B cell (primary cell): ENCODE measurements at regions not wholly inside any gene's neighbourhood (a gene's known extent, or its start where the extent isn't known, plus 50 kb on each side); places are given as distances from the start of the nearest gene placed in this dataset.

ENCODE experiments used
- CTCF ChIP-seq: fragments of 200-600 bp; IDR thresholded peaks from one replicate; pipeline ENCODE4 v1.8.0; 2022; ENCODE audit warnings: antibody characterized with exemption, mild to moderate bottlenecking
- EZH2 ChIP-seq: IDR thresholded peaks from 2 replicates; pipeline ENCODE4 v1.6.1; 2012; ENCODE audit warnings: borderline replicate concordance, low read depth, mild to moderate bottlenecking, moderate library complexity, low read length; ENCODE audit not compliant: insufficient read depth, poor library complexity, severe bottlenecking

DNA sequence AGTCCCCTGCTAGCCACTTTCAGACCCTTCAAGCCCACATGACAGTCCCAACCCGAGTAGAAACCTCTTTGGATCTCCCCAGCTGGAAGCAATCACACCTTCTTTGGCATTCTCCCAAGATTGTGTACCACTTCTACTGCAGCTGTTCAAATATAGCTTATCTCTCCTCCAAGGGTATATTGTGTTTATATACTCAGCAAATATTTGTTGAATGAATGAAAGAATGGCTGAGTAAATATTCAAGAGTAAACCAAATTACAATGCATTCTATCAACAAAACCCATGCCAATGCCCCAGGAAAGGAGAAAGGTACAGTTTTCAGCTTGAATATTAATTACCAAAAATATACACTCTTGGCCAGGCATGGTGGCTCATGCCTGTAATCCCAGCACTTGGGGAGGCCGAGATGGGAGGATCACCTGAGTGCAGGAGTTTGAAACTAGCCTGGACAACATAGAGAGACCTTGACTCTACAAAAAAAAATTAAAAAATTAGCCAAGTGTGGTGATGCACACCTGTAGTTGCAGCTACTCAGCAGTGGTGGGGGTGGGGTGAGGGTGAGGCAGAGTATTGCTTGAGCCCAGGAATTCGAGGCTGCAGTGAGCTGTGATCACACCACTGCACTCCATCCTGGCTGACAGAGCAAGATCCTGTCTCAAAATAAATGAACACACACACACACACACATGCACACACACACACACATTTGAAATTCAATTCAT is 68.5 kb downstream of the NIBAN1 start:
- TF ChIP-seq CTCF (no peak), EZH2 (no peak)
